HepG2 (cell line): ENCODE measurements at regions not wholly inside any gene's neighbourhood (a gene's known extent, or its start where the extent isn't known, plus 50 kb on each side); places are given as distances from the start of the nearest gene placed in this dataset.

ENCODE experiments used
- ATAC-seq: fragments of 200-7000 bp; cut with Tn5 transposase; 3 replicates; pipeline ENCODE4 v1.9.1; 2020; ENCODE audit warnings: mild to moderate bottlenecking, moderate library complexity
- BruUV-seq: library from RNA; stranded (reverse); fragments of 400-500 nt; replicated peaks from 2 replicates; lab custom pipeline; 2021; lab: Mats Ljungman, UMichigan
- CTCF ChIA-PET: fragments of 300-600 bp; formaldehyde crosslinking; extraction: SDS; loops from one replicate; lab custom pipeline; 2021; ENCODE audit warnings: low total read pairs, inconsistent platforms, low intra/inter-chr PET ratio; lab: Yijun Ruan, JAX
- POLR2A ChIA-PET: fragments of 350-600 bp; sonication (Branson Sonifier 250); formaldehyde crosslinking; loops from one replicate; lab custom pipeline; 2020; ENCODE audit warnings: antibody characterized with exemption, inconsistent platforms; lab: Yijun Ruan, JAX
- DNase-seq: peaks from one replicate; pipeline ENCODE4 v3.0.0-alpha.2; 2015; ENCODE audit warnings: low spot score
- FAIRE-seq: peaks from 3 replicates; lab custom pipeline; 2011; peaks lifted over from hg19 to GRCh38; lab: Jason Lieb, UNC
- H2AFZ ChIP-seq: one replicate; pipeline ENCODE4 v1.6.1; 2011; ENCODE audit warnings: low read length, inconsistent platforms
- H3K27ac ChIP-seq: fragments of 300-600 bp; 3 replicates; pipeline ENCODE4 v1.8.0; 2011; ENCODE audit warnings: mixed run types, mild to moderate bottlenecking, mixed read lengths, low read length, inconsistent platforms; ENCODE audit not compliant: insufficient read depth; ENCODE audit errors: extremely low read length
- H3K27me3 ChIP-seq, 2 experiments: fragments of 200-600 bp in 1 of 2; 2 replicates in 1 of 2; 3 replicates in 1 of 2; pipeline versions ENCODE4 v1.6.0 to v1.8.0; 2011; ENCODE audit warnings: low read length in 2 of 2, mild to moderate bottlenecking in 2 of 2, moderate library complexity in 2 of 2, inconsistent platforms in 1 of 2; ENCODE audit not compliant: insufficient read depth in 2 of 2, control insufficient read depth in 1 of 2
- H3K36me3 ChIP-seq, 2 experiments: fragments of 200-600 bp in 1 of 2; replicated peaks in 1 of 2; 2 replicates in 1 of 2; 3 replicates in 1 of 2; pipeline versions ENCODE4 v1.5.1 to v1.8.0; 2011; ENCODE audit warnings: low read length in 2 of 2, inconsistent platforms in 1 of 2; ENCODE audit not compliant: insufficient read depth in 2 of 2, control insufficient read depth in 1 of 2
- H3K4me1 ChIP-seq: 2 replicates; pipeline ENCODE4 v1.5.1; 2012; ENCODE audit warnings: low read length, inconsistent platforms; ENCODE audit not compliant: insufficient read depth
- H3K4me2 ChIP-seq: 2 replicates; pipeline ENCODE4 v1.6.0; 2011; ENCODE audit warnings: low read depth, low read length, inconsistent platforms
- H3K4me3 ChIP-seq, 3 experiments: fragments of 200-600 bp in 1 of 3; sonication (generic), shearing (Covaris generic) in 1 of 3; replicated peaks in 1 of 3; 2 replicates each; pipeline ENCODE4 v1.5.1; 2011 to 2016; ENCODE audit warnings: low read length in 3 of 3, inconsistent platforms in 2 of 3, low read depth in 2 of 3, mild to moderate bottlenecking in 2 of 3, control low read depth in 1 of 3, mixed read lengths in 1 of 3; ENCODE audit not compliant: insufficient read depth in 1 of 3
- H3K79me2 ChIP-seq: one replicate; pipeline ENCODE4 v1.6.1; 2011; ENCODE audit warnings: low read length, inconsistent platforms; ENCODE audit not compliant: insufficient read depth
- H3K9ac ChIP-seq: 2 replicates; pipeline ENCODE4 v1.6.0; 2011; ENCODE audit warnings: mild to moderate bottlenecking, low read depth, low read length, inconsistent platforms; ENCODE audit not compliant: insufficient read depth
- H3K9me3 ChIP-seq: 2 replicates; pipeline ENCODE4 v1.5.1; 2012; ENCODE audit warnings: mild to moderate bottlenecking, low read length
- H4K20me1 ChIP-seq: 2 replicates; pipeline ENCODE4 v1.6.0; 2011; ENCODE audit warnings: inconsistent platforms, mild to moderate bottlenecking, low read length, moderate library complexity; ENCODE audit not compliant: insufficient read depth
- ATAD3A ChIP-seq: sonication (generic); formaldehyde crosslinking; IDR thresholded peaks from 2 replicates; pipeline ENCODE4 v1.4.0; 2020; ENCODE audit warnings: missing genetic modification reagents
- GLI4 ChIP-seq: sonication (generic); formaldehyde crosslinking; IDR thresholded peaks from 2 replicates; pipeline ENCODE4 v1.5.1; 2020; ENCODE audit warnings: missing genetic modification reagents, mild to moderate bottlenecking, moderate library complexity, borderline replicate concordance
- NCOA1 ChIP-seq: sonication (generic); formaldehyde crosslinking; IDR thresholded peaks from 2 replicates; pipeline ENCODE4 v1.9.0; 2021; ENCODE audit warnings: missing genetic modification reagents
- NCOA2 ChIP-seq: sonication (generic); formaldehyde crosslinking; IDR thresholded peaks from 2 replicates; pipeline ENCODE4 v1.8.0; 2022; ENCODE audit warnings: inconsistent platforms
- NFKBIZ ChIP-seq: IDR thresholded peaks from 2 replicates; pipeline ENCODE4 v1.6.1; 2018; ENCODE audit warnings: missing genetic modification reagents, missing compliant biosample characterization
- NKX3-1 ChIP-seq: sonication (generic); formaldehyde crosslinking; IDR thresholded peaks from 2 replicates; pipeline ENCODE4 v1.5.0; 2020; ENCODE audit warnings: missing genetic modification reagents
- TCF7 ChIP-seq: sonication (generic); IDR thresholded peaks from 2 replicates; pipeline ENCODE4 v1.6.1; 2016; ENCODE audit warnings: antibody characterized with exemption, low read depth
- XRCC5 ChIP-seq: fragments of 200-400 bp; formaldehyde crosslinking; optimal IDR thresholded peaks from 2 replicates; pipeline ENCODE3; 2017; ENCODE audit warnings: mild to moderate bottlenecking, low read length
- ZMYM3 ChIP-seq: sonication (generic); formaldehyde crosslinking; IDR thresholded peaks from 2 replicates; pipeline ENCODE4 v1.5.1; 2020; ENCODE audit warnings: mild to moderate bottlenecking, missing genetic modification reagents
- ZNF143 ChIP-seq: sonication (generic); formaldehyde crosslinking; IDR thresholded peaks from 2 replicates; pipeline ENCODE4 v1.4.0; 2020; ENCODE audit warnings: missing genetic modification reagents
- ZNF225 ChIP-seq: sonication (generic); formaldehyde crosslinking; IDR thresholded peaks from 2 replicates; pipeline ENCODE4 v1.4.0; 2020; ENCODE audit warnings: mild to moderate bottlenecking, missing genetic modification reagents
- ZNF296 ChIP-seq: sonication (generic); formaldehyde crosslinking; conservative IDR thresholded peaks from 2 replicates; pipeline ENCODE4 v1.5.0; 2020; ENCODE audit warnings: mild to moderate bottlenecking, missing genetic modification reagents
- ZNF564 ChIP-seq: sonication (generic); formaldehyde crosslinking; IDR thresholded peaks from 2 replicates; pipeline ENCODE4 v1.8.1; 2023; ENCODE audit warnings: mild to moderate bottlenecking, missing genetic modification reagents
- ZNF569 ChIP-seq: sonication (generic); formaldehyde crosslinking; IDR thresholded peaks from 2 replicates; pipeline ENCODE4 v1.5.0; 2020; ENCODE audit warnings: mild to moderate bottlenecking, missing genetic modification reagents, moderate library complexity, borderline replicate concordance
- ZZZ3 ChIP-seq: sonication (generic); formaldehyde crosslinking; IDR thresholded peaks from 2 replicates; pipeline ENCODE4 v1.4.0; 2020; ENCODE audit warnings: missing genetic modification reagents, mild to moderate bottlenecking, borderline replicate concordance
- WGBS: methylation state at CpG from one replicate; pipeline ENCODE4 v1.1.6; 2017; ENCODE audit warnings: low lambda C conversion rate; 5-methylcytosine and 5-hydroxymethylcytosine counted together
- in situ Hi-C: cut with HindIII; loops from 2 replicates; pipeline ENCODE4 v1.10.0; 2017; ENCODE audit warnings: low pct_unique_long_range_greater_than_20kb; ENCODE audit not compliant: extremely low pct_ligation_motif_present
- intact Hi-C: fragments of 100-400 bp; cut with micrococcal nuclease; formaldehyde crosslinking; loops from one replicate; pipeline ENCODE4 v1.10.0; 2022; ENCODE audit not compliant: unreplicated experiment
- TF ChIP-seq, protein P1 (sequence below): IDR thresholded peaks from 2 replicates; pipeline ENCODE4 v1.4.0; 2020; ENCODE audit warnings: mild to moderate bottlenecking, missing genetic modification reagents
- TF ChIP-seq, protein P2 (sequence below): sonication (generic); formaldehyde crosslinking; IDR thresholded peaks from 2 replicates; pipeline ENCODE4 v1.9.0; 2022; ENCODE audit warnings: missing genetic modification reagents, mild to moderate bottlenecking, borderline replicate concordance

DNA sequence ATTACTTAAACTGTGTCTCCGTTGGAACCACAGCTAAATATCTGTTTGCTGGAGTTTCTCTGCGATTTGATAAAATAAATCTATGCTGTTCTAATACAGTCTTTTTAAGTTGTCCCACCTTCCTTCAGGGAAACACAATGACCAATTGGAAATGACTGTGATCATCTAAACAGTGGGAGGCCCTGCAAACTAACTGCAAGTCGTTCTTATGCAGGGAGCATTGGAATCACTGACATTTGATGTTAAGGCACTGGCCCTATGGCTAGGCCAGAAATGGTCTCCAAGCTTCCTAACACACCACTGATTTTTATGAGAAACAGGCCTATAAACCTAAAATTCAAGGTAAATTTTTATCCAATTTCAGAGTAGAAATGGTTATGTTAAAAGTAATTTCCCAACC is 645.2 kb downstream of the LMO4 start:
- no peak overlapping the region for H3K9ac ChIP-seq
- TF ChIP-seq ZNF564 (CRISPR knock-in tag) (no peak), NKX3-1 (CRISPR knock-in tag) (no peak), XRCC5 (no peak), ZNF225 (CRISPR knock-in tag) (no peak), TCF7 (no peak)
- no peak overlapping the region for H3K27ac ChIP-seq
- no peak for ATAC-seq
- no peaks in the 10 kb centered on the region for H3K36me3 ChIP-seq
- POLR2A ChIA-PET = no interaction called here
- H3K9me3 ChIP-seq = no peaks in the 10 kb centered on the region
- no peak overlapping the region for H2AFZ ChIP-seq
- H3K27me3 ChIP-seq = no peaks in the 10 kb centered on the region
- intact Hi-C loops (no loop called here), in situ Hi-C loops (loop anchor here (25.0 kb wide), 1 partner anchor 637 kb away; the partner anchor contains the start of gene LMO4)
- 24% methylated on average over 3 of the region's 3 CpGs for WGBS
- H3K4me3 ChIP-seq = no peak overlapping the region
- H4K20me1 ChIP-seq = no peaks in the 10 kb centered on the region
- no TSS peak for BruUV-seq
- FAIRE-seq = no peak
- DNase-seq = no peak
- CTCF ChIA-PET = no interaction called here
- H3K4me2 ChIP-seq = no peak overlapping the region
- no peaks in the 10 kb centered on the region for H3K79me2 ChIP-seq
- H3K4me1 ChIP-seq = no peaks in the 10 kb centered on the region

DNA sequence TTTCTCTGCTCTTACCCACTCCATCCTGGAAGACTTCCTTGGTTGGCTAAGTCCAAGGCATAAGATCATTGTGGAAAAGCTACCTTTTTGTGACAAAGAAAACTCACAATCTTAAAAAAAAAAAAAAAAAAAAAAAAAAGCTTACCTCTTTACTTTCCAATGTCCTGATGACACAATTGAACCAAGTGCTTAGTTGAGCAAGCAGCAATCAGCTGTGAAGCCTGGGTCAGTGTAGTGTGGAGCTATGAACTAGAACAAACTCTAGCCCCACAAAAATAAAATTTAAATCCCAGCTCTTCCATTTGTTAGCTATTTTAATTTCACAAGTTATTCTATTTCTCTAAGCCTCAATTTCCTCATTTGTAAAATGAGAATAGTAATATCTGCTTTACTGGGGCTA is 647.6 kb downstream of the LMO4 start:
- Histone ChIP-seq H3K36me3 (no peaks in the 10 kb centered on the region), H3K4me1 (no peaks in the 10 kb centered on the region), H3K9me3 (no peaks in the 10 kb centered on the region), H2AFZ (no peak overlapping the region), H4K20me1 (no peaks in the 10 kb centered on the region), H3K27ac (no peak overlapping the region), H3K79me2 (no peaks in the 10 kb centered on the region), H3K27me3 (no peaks in the 10 kb centered on the region), H3K4me2 (no peak overlapping the region), H3K9ac (no peak overlapping the region), H3K4me3 (no peak overlapping the region)
- BruUV-seq = no TSS peak
- DNase-seq = no peak
- POLR2A ChIA-PET = no interaction called here
- CTCF ChIA-PET = no interaction called here
- ATAC-seq = no peak
- in situ Hi-C loops = no loop called here
- no peak for FAIRE-seq
- intact Hi-C loops = no loop called here
- TF ChIP-seq ATAD3A (CRISPR knock-in tag) (no peak), ZMYM3 (CRISPR knock-in tag) (no peak), ZZZ3 (CRISPR knock-in tag) (no peak), NCOA1 (CRISPR knock-in tag) (no peak), GLI4 (CRISPR knock-in tag) (no peak), ZNF296 (CRISPR knock-in tag) (no peak), ZNF569 (no peak), ZNF143 (no peak), NCOA2 (CRISPR knock-in tag) (no peak), NFKBIZ (CRISPR knock-in tag) (no peak)
- TF ChIP-seq, protein P1, sequence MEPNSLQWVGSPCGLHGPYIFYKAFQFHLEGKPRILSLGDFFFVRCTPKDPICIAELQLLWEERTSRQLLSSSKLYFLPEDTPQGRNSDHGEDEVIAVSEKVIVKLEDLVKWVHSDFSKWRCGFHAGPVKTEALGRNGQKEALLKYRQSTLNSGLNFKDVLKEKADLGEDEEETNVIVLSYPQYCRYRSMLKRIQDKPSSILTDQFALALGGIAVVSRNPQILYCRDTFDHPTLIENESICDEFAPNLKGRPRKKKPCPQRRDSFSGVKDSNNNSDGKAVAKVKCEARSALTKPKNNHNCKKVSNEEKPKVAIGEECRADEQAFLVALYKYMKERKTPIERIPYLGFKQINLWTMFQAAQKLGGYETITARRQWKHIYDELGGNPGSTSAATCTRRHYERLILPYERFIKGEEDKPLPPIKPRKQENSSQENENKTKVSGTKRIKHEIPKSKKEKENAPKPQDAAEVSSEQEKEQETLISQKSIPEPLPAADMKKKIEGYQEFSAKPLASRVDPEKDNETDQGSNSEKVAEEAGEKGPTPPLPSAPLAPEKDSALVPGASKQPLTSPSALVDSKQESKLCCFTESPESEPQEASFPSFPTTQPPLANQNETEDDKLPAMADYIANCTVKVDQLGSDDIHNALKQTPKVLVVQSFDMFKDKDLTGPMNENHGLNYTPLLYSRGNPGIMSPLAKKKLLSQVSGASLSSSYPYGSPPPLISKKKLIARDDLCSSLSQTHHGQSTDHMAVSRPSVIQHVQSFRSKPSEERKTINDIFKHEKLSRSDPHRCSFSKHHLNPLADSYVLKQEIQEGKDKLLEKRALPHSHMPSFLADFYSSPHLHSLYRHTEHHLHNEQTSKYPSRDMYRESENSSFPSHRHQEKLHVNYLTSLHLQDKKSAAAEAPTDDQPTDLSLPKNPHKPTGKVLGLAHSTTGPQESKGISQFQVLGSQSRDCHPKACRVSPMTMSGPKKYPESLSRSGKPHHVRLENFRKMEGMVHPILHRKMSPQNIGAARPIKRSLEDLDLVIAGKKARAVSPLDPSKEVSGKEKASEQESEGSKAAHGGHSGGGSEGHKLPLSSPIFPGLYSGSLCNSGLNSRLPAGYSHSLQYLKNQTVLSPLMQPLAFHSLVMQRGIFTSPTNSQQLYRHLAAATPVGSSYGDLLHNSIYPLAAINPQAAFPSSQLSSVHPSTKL = no peak
- TF ChIP-seq, protein P2, sequence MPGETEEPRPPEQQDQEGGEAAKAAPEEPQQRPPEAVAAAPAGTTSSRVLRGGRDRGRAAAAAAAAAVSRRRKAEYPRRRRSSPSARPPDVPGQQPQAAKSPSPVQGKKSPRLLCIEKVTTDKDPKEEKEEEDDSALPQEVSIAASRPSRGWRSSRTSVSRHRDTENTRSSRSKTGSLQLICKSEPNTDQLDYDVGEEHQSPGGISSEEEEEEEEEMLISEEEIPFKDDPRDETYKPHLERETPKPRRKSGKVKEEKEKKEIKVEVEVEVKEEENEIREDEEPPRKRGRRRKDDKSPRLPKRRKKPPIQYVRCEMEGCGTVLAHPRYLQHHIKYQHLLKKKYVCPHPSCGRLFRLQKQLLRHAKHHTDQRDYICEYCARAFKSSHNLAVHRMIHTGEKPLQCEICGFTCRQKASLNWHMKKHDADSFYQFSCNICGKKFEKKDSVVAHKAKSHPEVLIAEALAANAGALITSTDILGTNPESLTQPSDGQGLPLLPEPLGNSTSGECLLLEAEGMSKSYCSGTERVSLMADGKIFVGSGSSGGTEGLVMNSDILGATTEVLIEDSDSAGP (CRISPR knock-in tag) = no peak
